ENCODE measurements at regions not wholly inside any gene's neighbourhood (a gene's known extent, or its start where the extent isn't known, plus 50 kb on each side); places are given as distances from the start of the nearest gene placed in this dataset.

DNA sequence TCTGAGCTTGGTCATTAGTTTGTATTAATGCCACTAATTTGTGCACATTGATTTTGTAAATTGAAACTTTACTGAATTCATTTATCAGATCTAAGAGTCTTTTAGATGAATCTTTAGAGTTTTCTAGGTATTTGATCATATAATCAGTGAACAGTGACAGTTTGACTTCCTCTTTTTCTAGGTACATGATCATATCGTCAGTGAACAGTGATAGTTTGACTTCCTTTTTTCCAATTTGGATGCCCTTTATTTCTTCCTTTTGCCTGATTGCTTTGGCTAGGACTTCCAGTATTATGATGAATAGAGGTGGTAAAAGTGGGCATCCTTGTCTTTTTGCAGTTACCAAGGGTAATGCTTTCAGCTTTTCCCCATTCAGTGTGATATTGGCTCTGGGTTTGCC, 421.4 kb upstream of the CPXCR1 start:
- no peak for ATAC-seq
- intact Hi-C loops (cut with DNase I) = no loop called here
- no peak for DNase-seq (ENCODE audit: low spot score)

DNA sequence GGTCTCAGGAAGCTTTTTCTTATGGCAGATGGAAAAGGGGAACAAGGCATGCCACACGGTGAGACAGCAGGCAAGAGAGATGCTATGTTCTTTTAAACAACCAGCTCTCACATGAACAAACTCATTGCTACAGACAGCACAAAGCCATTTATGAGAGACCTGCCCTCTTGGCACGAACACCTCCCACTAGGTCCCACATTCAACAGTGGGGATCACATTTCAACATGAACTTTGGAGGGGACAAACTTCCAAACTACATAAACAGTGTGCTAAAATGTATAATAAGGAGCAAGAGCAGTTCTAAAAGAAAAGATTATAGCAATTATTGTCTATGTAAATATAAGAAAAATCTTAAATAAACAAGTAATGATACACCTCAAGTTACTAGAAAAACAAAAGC, 391.8 kb upstream of the CPXCR1 start:
- intact Hi-C loops (cut with DNase I) = no loop called here
- DNase-seq (ENCODE audit: low spot score) (no peak), ATAC-seq (no peak)

DNA sequence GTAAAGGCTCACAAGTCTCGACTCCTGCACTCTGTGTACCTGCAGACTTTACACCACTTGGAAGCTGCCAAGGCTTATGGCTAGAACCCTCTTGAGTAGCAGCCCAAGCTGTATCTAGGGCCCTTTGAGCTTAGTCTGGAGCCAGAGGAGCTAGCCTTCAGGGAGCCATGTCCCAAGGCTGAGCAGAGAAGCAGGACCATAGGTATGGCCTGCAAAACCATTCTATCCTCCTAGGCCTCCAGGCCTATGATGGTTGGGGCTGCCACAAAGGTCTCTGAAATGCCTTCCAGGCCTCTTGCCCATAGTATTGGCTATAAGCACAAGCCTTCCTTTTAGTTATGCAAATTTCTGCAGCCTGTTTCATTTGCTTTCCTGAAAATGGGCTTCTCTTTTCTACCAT, 380.7 kb upstream of the CPXCR1 start:
- ATAC-seq (no peak), DNase-seq (ENCODE audit: low spot score) (no peak)
- intact Hi-C loops (cut with DNase I) = no loop called here

DNA sequence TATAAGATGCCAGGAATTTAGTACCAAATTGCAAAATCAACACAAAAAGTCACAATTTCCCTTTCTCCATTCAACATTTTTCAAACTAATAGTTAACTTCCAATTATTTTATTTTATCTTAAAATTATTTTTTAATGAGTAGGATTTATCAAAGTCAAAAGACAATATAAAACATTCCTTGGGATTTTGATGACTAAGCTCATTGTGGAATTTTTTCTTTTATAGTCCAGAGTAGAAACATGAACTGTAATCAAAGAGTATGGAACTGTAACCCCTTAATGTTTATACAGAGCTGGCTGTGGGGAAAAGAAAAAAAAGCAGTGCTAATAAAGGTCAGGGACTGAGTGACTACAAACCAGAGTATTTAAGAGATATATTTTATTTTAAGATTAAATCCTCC, 368.6 kb upstream of the CPXCR1 start:
- DNase-seq (ENCODE audit: low spot score) (no peak), ATAC-seq (no peak)
- intact Hi-C loops (cut with DNase I) = no loop called here

DNA sequence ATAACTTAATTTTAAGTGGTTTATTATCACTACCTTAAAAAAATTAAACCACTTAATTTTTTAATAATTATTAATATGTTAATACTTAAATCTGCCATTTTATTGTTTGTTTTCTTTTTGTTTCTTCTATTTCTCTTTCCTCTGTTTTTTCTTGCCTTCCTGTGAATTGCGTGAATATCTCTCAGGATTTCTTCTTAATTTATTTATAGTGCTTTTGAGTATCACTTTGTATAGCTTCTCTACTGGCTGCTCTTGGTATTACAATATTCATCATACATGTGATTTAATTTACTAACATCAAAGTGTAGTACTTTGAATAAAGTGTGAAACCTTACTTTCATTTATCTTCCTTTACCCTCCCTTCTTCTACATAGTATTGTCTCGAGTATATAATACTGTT, 349.5 kb upstream of the CPXCR1 start:
- DNase-seq (ENCODE audit: low spot score) (no peak), ATAC-seq (no peak)
- intact Hi-C loops (cut with DNase I) = no loop called here

DNA sequence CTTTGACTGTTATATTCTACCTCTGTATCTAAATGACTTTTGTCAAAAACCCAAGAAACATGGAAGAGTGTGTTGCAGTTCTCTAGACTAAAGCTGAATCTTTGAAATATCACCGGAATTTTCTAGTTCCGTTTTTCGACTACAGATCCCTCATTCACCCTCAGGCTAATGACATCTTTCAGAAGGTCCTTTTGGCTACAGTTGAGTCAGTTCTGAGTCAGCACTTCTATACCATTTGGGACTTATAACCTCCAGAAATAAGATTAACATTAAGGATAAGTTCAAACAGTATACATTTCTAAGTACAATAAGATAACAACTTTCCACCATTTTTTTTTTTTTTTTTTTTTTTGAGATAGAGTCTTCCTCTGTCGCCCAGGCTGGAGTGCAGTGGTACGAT, 331.0 kb upstream of the CPXCR1 start:
- ATAC-seq = no peak
- intact Hi-C loops (cut with DNase I) = no loop called here
- no peak for DNase-seq (ENCODE audit: low spot score)

DNA sequence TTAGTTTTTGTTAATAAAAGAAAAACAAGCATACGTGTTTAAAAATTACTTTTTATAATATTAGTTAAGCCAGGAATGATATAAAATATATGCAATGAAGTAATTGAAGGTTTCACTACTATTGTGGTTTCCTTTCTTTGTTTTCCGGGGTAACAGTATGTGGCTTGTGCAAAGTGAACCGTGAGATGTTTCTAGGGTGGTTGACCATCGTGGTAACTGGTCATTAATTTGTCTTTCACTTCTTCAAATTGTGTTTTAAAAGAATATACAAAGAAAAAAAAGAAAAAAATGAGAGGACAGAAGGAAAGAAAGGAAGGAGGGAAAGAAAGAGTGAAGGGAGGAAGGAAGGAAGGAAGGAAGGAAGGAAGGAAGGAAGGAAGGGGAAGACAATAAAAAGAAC, 330.1 kb upstream of the CPXCR1 start:
- intact Hi-C loops (cut with DNase I) = no loop called here
- ATAC-seq = no peak
- no peak for DNase-seq (ENCODE audit: low spot score)

DNA sequence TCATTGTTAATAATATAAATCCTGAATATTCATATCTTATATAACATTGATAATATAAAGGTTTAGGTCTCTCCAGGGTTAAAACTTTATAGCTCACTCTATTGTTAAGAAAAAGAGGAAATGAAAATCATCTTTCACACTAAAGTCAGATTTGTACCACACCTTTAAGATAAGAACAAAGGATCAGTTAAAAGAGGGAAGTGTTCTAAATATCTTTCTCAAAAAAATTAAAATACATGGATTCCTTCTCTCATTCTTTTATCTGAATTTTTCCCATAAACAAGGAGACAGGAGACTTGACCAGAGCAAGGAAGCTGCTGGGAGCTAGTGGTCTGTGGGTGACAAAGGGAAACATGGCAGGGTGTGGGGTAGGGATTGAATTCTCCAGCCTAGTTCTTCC, 323.0 kb upstream of the CPXCR1 start:
- DNase-seq (ENCODE audit: low spot score) = no peak
- ATAC-seq = no peak
- intact Hi-C loops (cut with DNase I) = no loop called here

DNA sequence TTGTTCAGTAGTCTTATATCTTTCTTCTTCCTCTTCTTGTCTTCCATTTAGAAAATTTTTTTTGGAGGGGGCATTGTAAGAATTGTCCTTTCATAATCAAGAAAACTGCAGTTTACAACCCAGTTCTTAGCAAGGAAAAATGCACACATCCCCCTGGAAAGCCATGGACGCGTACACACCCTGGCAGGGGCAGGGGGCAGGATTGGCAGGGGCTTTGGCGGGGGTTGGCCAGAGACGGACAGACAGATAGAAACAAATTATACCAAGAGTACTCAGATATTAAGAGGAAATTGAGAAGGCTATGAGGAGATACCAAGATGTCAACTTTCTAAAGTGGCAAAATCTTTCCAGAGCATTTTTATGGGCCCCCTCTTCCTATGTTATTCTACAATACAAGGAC, 322.5 kb upstream of the CPXCR1 start:
- DNase-seq (ENCODE audit: low spot score) (no peak), ATAC-seq (no peak)
- intact Hi-C loops (cut with DNase I) = no loop called here

DNA sequence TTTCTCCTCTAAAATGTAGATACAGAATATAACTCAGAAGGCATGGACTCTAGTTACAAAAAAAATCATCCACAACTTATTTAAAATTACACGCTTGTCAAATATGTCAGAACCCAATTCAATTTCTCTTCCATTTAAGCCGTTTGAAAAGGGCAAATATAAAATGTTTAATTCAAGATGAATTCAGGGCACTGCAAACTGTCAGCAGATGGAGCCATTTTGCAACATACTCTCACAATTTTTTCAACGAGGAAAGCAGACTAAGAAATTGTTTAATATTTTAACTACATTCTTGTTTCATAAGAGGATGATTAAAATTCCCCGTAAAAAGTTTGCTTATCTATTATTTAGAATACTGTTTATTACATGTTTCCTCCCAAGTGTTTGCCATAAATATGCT, 321.3 kb upstream of the CPXCR1 start:
- DNase-seq (ENCODE audit: low spot score) = no peak
- no peak for ATAC-seq
- intact Hi-C loops (cut with DNase I) = no loop called here

DNA sequence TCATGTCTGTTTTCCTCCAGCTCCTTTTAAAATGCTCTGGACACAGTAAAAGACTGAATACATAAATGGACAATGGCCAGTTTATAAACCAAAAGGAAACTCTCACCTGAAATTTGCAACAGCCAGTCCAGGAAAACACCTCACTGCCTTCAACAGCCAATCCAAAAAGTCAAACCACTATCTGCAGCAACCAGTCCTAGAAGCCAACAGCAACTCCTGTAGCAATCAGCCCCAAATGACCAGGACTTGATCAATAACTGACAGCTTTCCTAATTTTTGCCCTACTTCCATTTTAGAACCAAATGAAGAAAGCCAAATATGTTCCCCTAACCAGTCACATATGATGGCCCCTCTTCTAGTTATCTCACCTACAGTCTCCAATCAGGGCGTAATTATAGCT, 309.5 kb upstream of the CPXCR1 start:
- intact Hi-C loops (cut with DNase I) = no loop called here
- DNase-seq (ENCODE audit: low spot score) (no peak), ATAC-seq (no peak)

DNA sequence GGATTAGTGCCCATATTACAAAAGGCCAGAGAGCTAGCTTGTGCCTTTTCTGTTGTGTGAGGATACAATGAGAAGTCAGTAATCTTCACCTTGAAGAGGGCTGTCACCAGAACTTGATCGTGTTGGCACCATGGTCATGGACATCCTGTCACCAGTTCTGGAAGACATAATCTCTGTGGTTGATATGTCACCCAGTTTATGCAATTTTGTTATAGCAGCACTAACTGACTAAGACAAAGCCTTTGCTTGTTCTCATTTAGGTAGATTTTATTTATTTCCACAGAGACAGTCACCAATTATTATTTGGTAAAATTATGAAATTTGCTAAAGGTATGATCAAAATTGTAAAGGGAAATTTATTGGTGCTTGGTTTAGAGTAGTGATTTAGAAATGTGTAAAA, 308.8 kb upstream of the CPXCR1 start:
- intact Hi-C loops (cut with DNase I) = no loop called here
- no peak for DNase-seq (ENCODE audit: low spot score)
- no peak for ATAC-seq

DNA sequence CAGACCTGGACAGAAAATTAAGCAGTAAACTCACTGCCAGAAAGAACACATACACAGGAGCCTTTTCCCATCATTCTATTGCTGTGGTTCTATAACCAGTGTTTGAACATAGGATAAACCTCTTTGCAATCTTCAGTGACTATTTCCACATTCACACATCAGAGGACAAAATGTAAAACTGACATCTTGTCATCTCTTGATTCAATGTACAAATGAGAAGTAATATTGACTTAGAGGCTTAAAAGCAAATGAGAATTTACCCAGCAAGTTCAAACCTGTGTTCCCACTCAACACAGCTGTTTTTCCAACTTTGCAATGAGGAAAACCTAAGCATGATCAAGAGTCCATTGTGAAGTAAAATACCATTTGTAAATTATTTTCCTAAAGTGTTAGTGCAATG, 307.1 kb upstream of the CPXCR1 start:
- DNase-seq (ENCODE audit: low spot score) (no peak), ATAC-seq (no peak)
- intact Hi-C loops (cut with DNase I) = no loop called here
